ENCODE measurements at regions not wholly inside any gene's neighbourhood (a gene's known extent, or its start where the extent isn't known, plus 50 kb on each side); places are given as distances from the start of the nearest gene placed in this dataset.

DNA sequence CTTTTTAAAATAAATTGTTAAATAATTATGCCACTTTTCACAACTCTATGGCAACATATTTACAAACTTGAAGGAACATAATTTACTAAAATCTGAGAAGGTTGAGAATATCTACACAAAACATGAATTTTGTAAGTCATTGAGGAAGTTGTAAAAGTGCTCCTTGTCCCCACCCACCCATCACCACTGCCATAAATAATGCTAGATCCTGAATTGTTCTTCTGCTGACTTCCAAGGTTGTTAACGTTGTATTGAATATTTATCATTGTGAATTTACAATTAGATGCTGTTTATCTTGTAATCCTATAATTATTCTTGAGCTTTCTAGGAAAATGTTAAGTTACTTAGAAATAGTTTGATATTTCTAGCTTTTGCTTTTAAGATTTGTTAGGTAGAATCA is 908.0 kb upstream of the COX7C start:
- DNase-seq (ENCODE audit: unreplicated experiment): no peak
- Mint-ChIP-seq H3K9me3 (ENCODE audit: unreplicated experiment) (peaks cover 12% of the 10 kb centered on the region), H3K4me1 (ENCODE audit: insufficient read depth, unreplicated experiment) (no peaks in the 10 kb centered on the region), H3K4me3 (ENCODE audit: unreplicated experiment) (no peak overlapping the region), H3K36me3 (ENCODE audit: insufficient read depth, unreplicated experiment) (no peaks in the 10 kb centered on the region), H3K27ac (ENCODE audit: low read depth, unreplicated experiment) (no peak overlapping the region), H3K27me3 (ENCODE audit: insufficient read depth, unreplicated experiment) (no peaks in the 10 kb centered on the region)
- no TSS peak for BruUV-seq (replicated peaks)
- ChIA-PET POLR2A (interaction anchor here (0.8 kb wide), 1 partner anchor 11 kb away, joined by 3 read pairs; no protein-coding TSS in a partner anchor), CTCF (interaction anchor here (0.7 kb wide), 1 partner anchor 61 kb away, joined by 3 read pairs; no protein-coding TSS in a partner anchor)
- intact Hi-C loops (cut with micrococcal nuclease): no loop called here
- no peak for TF ChIP-seq CTCF (IDR thresholded peaks at IDR 0.05; ENCODE audit: unreplicated experiment)

- H3K27ac Mint-ChIP-seq (ENCODE audit: low read depth, unreplicated experiment): no peak overlapping the region
Observed at GRCh38 chr5:85716344-85717202, 901.2 kb upstream of the COX7C start.

GRCh38 chr5:85717203-85717563 is 900.6 kb upstream of the COX7C start:
- H3K4me1 Mint-ChIP-seq (ENCODE audit: insufficient read depth, unreplicated experiment): no peaks in the 10 kb centered on the region
- TF ChIP-seq CTCF (IDR thresholded peaks at IDR 0.05; ENCODE audit: unreplicated experiment): no peak
- ChIA-PET POLR2A (no interaction called here), CTCF (no interaction called here)
- no TSS peak for BruUV-seq (replicated peaks)
- H3K36me3 Mint-ChIP-seq (ENCODE audit: insufficient read depth, unreplicated experiment): no peaks in the 10 kb centered on the region
- peaks cover 10% of the 10 kb centered on the region for H3K27me3 Mint-ChIP-seq (ENCODE audit: insufficient read depth, unreplicated experiment)
- intact Hi-C loops (cut with micrococcal nuclease): no loop called here
- no peak for DNase-seq (ENCODE audit: unreplicated experiment)
- no peak overlapping the region for H3K4me3 Mint-ChIP-seq (ENCODE audit: unreplicated experiment)
- peaks cover 19% of the 10 kb centered on the region for H3K9me3 Mint-ChIP-seq (ENCODE audit: unreplicated experiment)
- no peak overlapping the region for H3K27ac Mint-ChIP-seq (ENCODE audit: low read depth, unreplicated experiment)

More at GRCh38 chr5:85716344-85717202, 901.2 kb upstream of the COX7C start:
- H3K27me3 Mint-ChIP-seq (ENCODE audit: insufficient read depth, unreplicated experiment): peaks cover 10% of the 10 kb centered on the region
- no peaks in the 10 kb centered on the region for H3K36me3 Mint-ChIP-seq (ENCODE audit: insufficient read depth, unreplicated experiment)
- BruUV-seq (replicated peaks): no TSS peak
- TF ChIP-seq CTCF (IDR thresholded peaks at IDR 0.05; ENCODE audit: unreplicated experiment): no peak
- H3K4me1 Mint-ChIP-seq (ENCODE audit: insufficient read depth, unreplicated experiment): no peaks in the 10 kb centered on the region
- DNase-seq (ENCODE audit: unreplicated experiment): no peak
- intact Hi-C loops (cut with micrococcal nuclease): no loop called here
- ChIA-PET CTCF (no interaction called here), POLR2A (no interaction called here)
- H3K9me3 Mint-ChIP-seq (ENCODE audit: unreplicated experiment): peaks cover 19% of the 10 kb centered on the region
- no peak overlapping the region for H3K4me3 Mint-ChIP-seq (ENCODE audit: unreplicated experiment)

GRCh38 chr5:85732185-85732584 is 885.6 kb upstream of the COX7C start:
- CTCF ChIA-PET: no interaction called here
- Mint-ChIP-seq H3K9me3 (ENCODE audit: unreplicated experiment) (peaks cover 17% of the 10 kb centered on the region), H3K36me3 (ENCODE audit: insufficient read depth, unreplicated experiment) (no peaks in the 10 kb centered on the region), H3K4me1 (ENCODE audit: insufficient read depth, unreplicated experiment) (no peaks in the 10 kb centered on the region), H3K27me3 (ENCODE audit: insufficient read depth, unreplicated experiment) (no peaks in the 10 kb centered on the region), H3K27ac (ENCODE audit: low read depth, unreplicated experiment) (no peak overlapping the region), H3K4me3 (ENCODE audit: unreplicated experiment) (no peak overlapping the region)
- intact Hi-C loops (cut with micrococcal nuclease): no loop called here
- BruUV-seq (replicated peaks): no TSS peak
- TF ChIP-seq CTCF (IDR thresholded peaks at IDR 0.05; ENCODE audit: unreplicated experiment): no peak
- POLR2A ChIA-PET: no interaction called here
- DNase-seq (ENCODE audit: unreplicated experiment): no peak

Data from MCF 10A (cell line).